SH-SY5Y (cell line): ENCODE measurements at regions not wholly inside any gene's neighbourhood (a gene's known extent, or its start where the extent isn't known, plus 50 kb on each side); places are given as distances from the start of the nearest gene placed in this dataset.

Source experiments
- GATA2 ChIP-seq: IDR thresholded peaks from 2 replicates; pipeline ENCODE4 v1.6.1; 2011; ENCODE audit warnings: mild to moderate bottlenecking, low read depth, low read length
- GATA3 ChIP-seq: IDR thresholded peaks from 2 replicates; pipeline ENCODE4 v1.6.1; 2011; ENCODE audit warnings: low read depth, mild to moderate bottlenecking, low read length, moderate library complexity

GRCh38 chr2:171225302-171225980 lies 64.7 kb upstream of the TLK1 start:
- no peak for TF ChIP-seq GATA3
- no peak for TF ChIP-seq GATA2
